Fibroblast of lung (primary cell): ENCODE measurements at regions not wholly inside any gene's neighbourhood (a gene's known extent, or its start where the extent isn't known, plus 50 kb on each side); places are given as distances from the start of the nearest gene placed in this dataset.
"Not testable (repeated sequence)": the region's sequence is repeated elsewhere in the genome, so short reads cannot be mapped to it uniquely, and the experiment has no call there.

Experiments used
- DNase-seq, 2 donors: peaks; one replicate each; pipeline versions ENCODE4 v3.0.0 to v3.0.0-alpha.2; 2010; ENCODE audit warnings: low read depth in 2 of 2
- H2AFZ ChIP-seq: 2 replicates; pipeline ENCODE4 v1.5.1; 2012; ENCODE audit warnings: low read length, control low read depth, inconsistent platforms
- H3K27ac ChIP-seq: 2 replicates; pipeline ENCODE4 v1.5.1; 2011; ENCODE audit warnings: low read length, control low read depth; ENCODE audit not compliant: insufficient read depth
- H3K27me3 ChIP-seq: 2 replicates; pipeline ENCODE4 v1.5.1; 2011; ENCODE audit warnings: mild to moderate bottlenecking, low read length; ENCODE audit not compliant: control insufficient read depth, insufficient read depth
- H3K36me3 ChIP-seq: 2 replicates; pipeline ENCODE4 v1.5.1; 2011; ENCODE audit warnings: low read length; ENCODE audit not compliant: control insufficient read depth, insufficient read depth
- H3K4me1 ChIP-seq: 2 replicates; pipeline ENCODE4 v1.5.1; 2011; ENCODE audit warnings: low read length; ENCODE audit not compliant: control insufficient read depth, insufficient read depth; ENCODE audit errors: extremely low read depth
- H3K4me2 ChIP-seq: 2 replicates; pipeline ENCODE4 v1.5.1; 2011; ENCODE audit warnings: low read length, control low read depth; ENCODE audit not compliant: insufficient read depth; ENCODE audit errors: extremely low read depth
- H3K4me3 ChIP-seq, 4 experiments: fragments of 200-600 bp in 1 of 4; sonication (generic) in 1 of 4; replicated peaks in 1 of 4; 2 replicates each; pipeline ENCODE4 v1.5.1; 2011 to 2016; ENCODE audit warnings: low read length in 4 of 4, low read depth in 3 of 4, mild to moderate bottlenecking in 3 of 4, control low read depth in 2 of 4, inconsistent platforms in 1 of 4, mixed read lengths in 1 of 4; ENCODE audit not compliant: insufficient read depth in 1 of 4; ENCODE audit errors: control extremely low read depth in 1 of 4
- H3K79me2 ChIP-seq: 2 replicates; pipeline ENCODE4 v1.5.1; 2012; ENCODE audit warnings: mild to moderate bottlenecking, low read length, inconsistent platforms; ENCODE audit not compliant: control insufficient read depth, insufficient read depth
- H3K9ac ChIP-seq: 2 replicates; pipeline ENCODE4 v1.5.1; 2011; ENCODE audit warnings: mild to moderate bottlenecking, low read length, control low read depth; ENCODE audit not compliant: insufficient read depth
- H3K9me3 ChIP-seq: 2 replicates; pipeline ENCODE4 v1.5.1; 2012; ENCODE audit warnings: low read depth, low read length; ENCODE audit not compliant: control insufficient read depth, insufficient read depth
- H4K20me1 ChIP-seq: 2 replicates; pipeline ENCODE4 v1.5.1; 2011; ENCODE audit warnings: low read length; ENCODE audit not compliant: control insufficient read depth, insufficient read depth; ENCODE audit errors: extremely low read depth
- CTCF ChIP-seq, 2 donors: IDR thresholded peaks in 1 of 2; conservative IDR thresholded peaks in 1 of 2; 1 replicate in 1 of 2; 2 replicates in 1 of 2; pipeline ENCODE4 v1.5.1; 2011 to 2012; ENCODE audit warnings: low read length in 2 of 2, control low read depth in 1 of 2, inconsistent platforms in 1 of 2, low read depth in 1 of 2, mild to moderate bottlenecking in 1 of 2
- EZH2 ChIP-seq: IDR thresholded peaks from 2 replicates; pipeline ENCODE4 v1.5.1; 2012; ENCODE audit warnings: low read length, control low read depth, mild to moderate bottlenecking; ENCODE audit errors: missing control alignments

GRCh38 chr4:138334346-138335016 lies 92.3 kb upstream of the SLC7A11 start:
- no peak overlapping the region for H2AFZ ChIP-seq
- no peak overlapping the region for H3K4me3 ChIP-seq
- H3K4me1 ChIP-seq: no peaks in the 10 kb centered on the region
- H3K4me2 ChIP-seq: no peak overlapping the region
- no peaks in the 10 kb centered on the region for H3K79me2 ChIP-seq
- H3K27ac ChIP-seq: no peak overlapping the region
- no peak overlapping the region for H3K9ac ChIP-seq
- no peaks in the 10 kb centered on the region for H3K27me3 ChIP-seq
- no peaks in the 10 kb centered on the region for H3K36me3 ChIP-seq
- H3K9me3 ChIP-seq: no peaks in the 10 kb centered on the region
- DNase-seq: no peak
- no peaks in the 10 kb centered on the region for H4K20me1 ChIP-seq
- TF ChIP-seq CTCF (conservative IDR thresholded peaks at IDR 0.05 in 1 of 2, IDR thresholded peaks at IDR 0.05 in 1 of 2; ENCODE audit: low read depth in 1 of 2, low read length in 2 of 2) (no peak), EZH2 (no peak)

- not testable (repeated sequence) for H3K79me2 ChIP-seq, H3K4me3 ChIP-seq, H3K9me3 ChIP-seq, DNase-seq, H2AFZ ChIP-seq, H3K4me2 ChIP-seq, H4K20me1 ChIP-seq, H3K27ac ChIP-seq, H3K9ac ChIP-seq, H3K36me3 ChIP-seq, H3K4me1 ChIP-seq, H3K27me3 ChIP-seq
Observed at GRCh38 chr4:138332415-138332814, 90.3 kb upstream of the SLC7A11 start.

- no peaks in the 10 kb centered on the region for H3K79me2 ChIP-seq
- no peaks in the 10 kb centered on the region for H4K20me1 ChIP-seq
- no peaks in the 10 kb centered on the region for H3K36me3 ChIP-seq
- no peak overlapping the region for H3K27ac ChIP-seq
- H3K9me3 ChIP-seq: no peaks in the 10 kb centered on the region
- no peak overlapping the region for H3K4me3 ChIP-seq
- no peaks in the 10 kb centered on the region for H3K4me1 ChIP-seq
- DNase-seq: no peak
- no peak overlapping the region for H2AFZ ChIP-seq
- H3K4me2 ChIP-seq: no peak overlapping the region
- TF ChIP-seq EZH2 (no peak), CTCF (conservative IDR thresholded peaks at IDR 0.05 in 1 of 2, IDR thresholded peaks at IDR 0.05 in 1 of 2; ENCODE audit: low read depth in 1 of 2, low read length in 2 of 2) (no peak)
- H3K27me3 ChIP-seq: no peaks in the 10 kb centered on the region
- H3K9ac ChIP-seq: no peak overlapping the region
Observed at GRCh38 chr4:138330531-138330930, 88.4 kb upstream of the SLC7A11 start.
